RWPE1 (cell line): ENCODE measurements at regions not wholly inside any gene's neighbourhood (a gene's known extent, or its start where the extent isn't known, plus 50 kb on each side); places are given as distances from the start of the nearest gene placed in this dataset.
"Not testable (repeated sequence)": the region's sequence is repeated elsewhere in the genome, so short reads cannot be mapped to it uniquely, and the experiment has no call there.

ENCODE experiments used
- CTCF ChIA-PET: fragments of 350-600 bp; sonication (Branson Sonifier 250); formaldehyde crosslinking; extraction: SDS; loops from one replicate; lab custom pipeline; 2021; lab: Yijun Ruan, JAX
- POLR2A ChIA-PET: fragments of 400-600 bp; formaldehyde crosslinking; extraction: SDS; loops from one replicate; lab custom pipeline; 2020; ENCODE audit warnings: antibody characterized with exemption; ENCODE audit not compliant: low non-redundant PET; lab: Yijun Ruan, JAX
- DNase-seq: peaks from one replicate; pipeline ENCODE4 v3.0.0; 2012; ENCODE audit warnings: low spot score
- H3K27ac ChIP-seq: fragments of 450-650 bp; 2 replicates; pipeline ENCODE4 v1.5.1; 2017
- CTCF ChIP-seq: fragments of 450-650 bp; conservative IDR thresholded peaks from 2 replicates; pipeline ENCODE4 v1.5.1; 2017; ENCODE audit warnings: low read depth, mild to moderate bottlenecking

DNA sequence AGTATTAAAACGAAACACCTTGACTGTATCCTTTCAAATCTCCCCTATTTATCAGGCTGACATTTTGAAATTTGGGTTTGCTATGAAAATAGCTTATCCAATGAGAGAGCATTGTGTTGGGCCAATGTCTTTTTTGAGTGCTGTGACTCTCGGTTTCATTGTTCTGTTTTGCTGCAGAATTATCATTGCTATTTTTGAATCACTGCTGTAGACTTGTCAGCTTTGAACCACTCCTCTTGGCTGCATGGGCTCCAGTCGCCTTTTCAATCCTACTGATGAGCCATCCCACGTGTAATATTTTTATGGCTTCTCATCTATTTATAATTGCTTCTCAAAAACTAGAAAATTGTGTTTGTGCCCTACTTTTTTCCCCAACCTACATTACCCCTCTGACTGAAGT is 322.8 kb downstream of the LNPK start:
- POLR2A ChIA-PET, result no interaction called here
- H3K27ac ChIP-seq, result no peak overlapping the region
- DNase-seq, result no peak
- no peak for TF ChIP-seq CTCF
- CTCF ChIA-PET, result interaction anchor here (0.8 kb wide), 1 partner anchor 38 kb away, joined by 3 read pairs; no protein-coding TSS in a partner anchor

DNA sequence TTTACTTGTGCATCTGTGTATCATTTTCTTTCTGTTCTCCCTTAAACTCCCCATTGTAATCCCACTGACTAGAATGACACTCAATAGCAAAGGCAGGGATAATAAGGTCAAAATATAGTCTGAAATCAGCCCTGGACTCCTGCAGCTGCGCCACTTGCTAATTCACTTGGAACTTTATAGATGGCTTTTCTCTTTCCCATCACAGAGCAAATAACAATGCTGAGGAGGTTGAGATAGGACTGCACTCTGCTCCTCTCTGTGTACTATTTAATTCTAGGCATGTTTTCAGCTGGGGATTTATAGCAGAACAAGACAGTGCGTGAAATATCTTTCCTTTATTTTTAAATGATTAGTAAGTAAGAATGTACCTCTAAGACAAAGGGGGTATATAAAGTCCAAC is 324.2 kb downstream of the LNPK start:
- TF ChIP-seq CTCF, result no peak
- no peak overlapping the region for H3K27ac ChIP-seq
- no peak for DNase-seq
- POLR2A ChIA-PET, result no interaction called here
- CTCF ChIA-PET, result no interaction called here

DNA sequence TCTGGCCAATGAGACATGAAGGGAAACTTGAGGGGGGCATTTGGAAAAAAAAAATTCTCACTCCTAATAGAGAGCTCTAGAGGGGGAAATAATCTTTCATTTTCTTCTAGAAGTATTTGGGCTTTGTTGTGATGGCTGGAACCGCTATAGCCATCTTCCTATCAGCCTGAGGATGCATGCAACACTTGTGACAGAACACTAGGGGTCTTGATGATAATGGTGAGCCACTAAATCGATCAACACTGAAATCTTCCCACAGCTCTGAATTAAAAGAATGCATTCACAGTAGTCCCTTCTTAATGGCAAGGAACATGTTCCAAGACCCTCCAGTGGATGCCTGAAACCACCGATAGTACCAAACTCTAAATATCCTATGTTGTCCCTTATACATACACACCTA is 325.3 kb downstream of the LNPK start:
- no peak for DNase-seq
- no peak overlapping the region for H3K27ac ChIP-seq
- POLR2A ChIA-PET, result no interaction called here
- no peak for TF ChIP-seq CTCF
- CTCF ChIA-PET, result no interaction called here

GRCh38 chr2:175668804-175669203 is 333.3 kb downstream of the LNPK start:
- CTCF ChIA-PET, result interaction anchor here (0.6 kb wide), 2 partner anchors 898 to 1346 kb away, joined by 3 to 4 read pairs; no protein-coding TSS in a partner anchor
- POLR2A ChIA-PET, H3K27ac ChIP-seq, DNase-seq: not testable (repeated sequence)

- no peak for TF ChIP-seq CTCF
- DNase-seq, result no peak
- ChIA-PET CTCF (no interaction called here), POLR2A (no interaction called here)
- no peak overlapping the region for H3K27ac ChIP-seq
These were observed 339.7 kb downstream of the LNPK start for GRCh38 chr2:175662335-175662734.

DNA sequence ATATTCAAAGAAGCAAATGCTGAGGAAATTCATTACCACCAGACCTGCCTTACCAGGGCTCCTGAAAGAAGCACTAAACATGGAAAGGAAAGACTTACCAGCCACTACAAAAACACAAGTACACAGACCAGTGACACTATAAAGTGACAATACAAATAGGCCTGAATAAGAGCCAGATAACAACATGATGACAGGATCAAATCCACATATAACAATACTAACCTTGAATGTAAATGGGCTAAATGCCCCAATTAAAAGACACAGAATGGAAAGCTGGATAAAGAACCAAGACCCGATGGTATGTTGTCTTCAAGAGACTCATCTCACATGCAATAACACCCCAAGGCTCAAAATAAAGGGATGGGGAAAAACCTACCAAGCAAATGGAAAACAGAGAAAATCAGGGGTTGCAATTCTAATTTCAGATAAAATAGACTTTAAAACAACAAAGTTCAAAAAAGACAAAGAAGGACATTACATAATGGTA is 353.4 kb downstream of the LNPK start:
- no peak for DNase-seq
- ChIA-PET POLR2A (no interaction called here), CTCF (no interaction called here)
- no peak overlapping the region for H3K27ac ChIP-seq
- no peak for TF ChIP-seq CTCF

GRCh38 chr2:175647058-175647457 is 355.0 kb downstream of the LNPK start:
- ChIA-PET CTCF (no interaction called here), POLR2A (no interaction called here)
- H3K27ac ChIP-seq, result no peak overlapping the region
- DNase-seq, result no peak
- no peak for TF ChIP-seq CTCF
